OCI-LY1 (cell line): ENCODE measurements at regions not wholly inside any gene's neighbourhood (a gene's known extent, or its start where the extent isn't known, plus 50 kb on each side); places are given as distances from the start of the nearest gene placed in this dataset.

Experiments used
- H2AFZ ChIP-seq: fragments of 200-600 bp; sonication (generic), shearing (Covaris generic); 2 replicates; pipeline ENCODE4 v1.6.0; 2014; ENCODE audit warnings: antibody characterized with exemption, mild to moderate bottlenecking, low read length
- H3F3A ChIP-seq: fragments of 200-600 bp; sonication (generic), shearing (Covaris generic); 2 replicates; pipeline ENCODE4 v1.6.0; 2014; ENCODE audit warnings: mild to moderate bottlenecking, antibody characterized with exemption, low read length, moderate library complexity; ENCODE audit not compliant: insufficient read depth
- H3K27ac ChIP-seq: fragments of 200-600 bp; sonication (generic); 2 replicates; pipeline ENCODE4 v1.5.1; 2014; ENCODE audit warnings: low read length, mixed run types, mild to moderate bottlenecking, low read depth; ENCODE audit not compliant: poor library complexity, severe bottlenecking
- H3K27me3 ChIP-seq: fragments of 200-600 bp; sonication (generic); 2 replicates; pipeline ENCODE4 v1.6.0; 2014; ENCODE audit warnings: antibody characterized with exemption, mild to moderate bottlenecking, low read length, moderate library complexity; ENCODE audit not compliant: insufficient read depth
- H3K36me3 ChIP-seq: fragments of 200-600 bp; sonication (generic); 2 replicates; pipeline ENCODE4 v1.6.1; 2014; ENCODE audit warnings: mild to moderate bottlenecking, antibody characterized with exemption, low read length, moderate library complexity, mixed read lengths; ENCODE audit not compliant: insufficient read depth
- H3K4me1 ChIP-seq: fragments of 200-600 bp; sonication (generic); 2 replicates; pipeline ENCODE4 v1.5.1; 2014; ENCODE audit warnings: mild to moderate bottlenecking, low read length, moderate library complexity; ENCODE audit not compliant: insufficient read depth, severe bottlenecking
- H3K4me2 ChIP-seq: fragments of 200-600 bp; sonication (generic), shearing (Covaris generic); 2 replicates; pipeline ENCODE4 v1.6.1; 2014; ENCODE audit warnings: low read length
- H3K4me3 ChIP-seq: fragments of 200-600 bp; sonication (generic); 2 replicates; pipeline ENCODE4 v1.5.1; 2014; ENCODE audit warnings: low read length, low read depth, mild to moderate bottlenecking, mixed read lengths; ENCODE audit not compliant: poor library complexity, severe bottlenecking
- H3K79me2 ChIP-seq: fragments of 200-600 bp; shearing (Covaris generic); 2 replicates; pipeline ENCODE4 v1.6.1; 2016; ENCODE audit warnings: mixed run types, low read length, mixed read lengths; ENCODE audit not compliant: insufficient read depth
- H3K9ac ChIP-seq: fragments of 200-600 bp; sonication (generic), shearing (Covaris generic); 2 replicates; pipeline ENCODE4 v1.6.1; 2014; ENCODE audit warnings: mild to moderate bottlenecking, low read length, mixed read lengths
- H3K9me2 ChIP-seq: fragments of 200-600 bp; sonication (generic), shearing (Covaris generic); 2 replicates; pipeline ENCODE4 v1.6.1; 2014; ENCODE audit warnings: low read depth, mild to moderate bottlenecking, low read length, mixed read lengths
- H3K9me3 ChIP-seq: fragments of 200-600 bp; shearing (Covaris generic); 2 replicates; pipeline ENCODE4 v1.6.1; 2014; ENCODE audit warnings: low read length, mixed read lengths
- H4K20me1 ChIP-seq: fragments of 200-600 bp; sonication (generic), shearing (Covaris generic); 2 replicates; pipeline ENCODE4 v1.6.0; 2016; ENCODE audit warnings: mild to moderate bottlenecking, low read length; ENCODE audit not compliant: insufficient read depth
- EZH2 ChIP-seq: fragments of 200-600 bp; sonication (generic), shearing (Covaris generic); IDR thresholded peaks from 2 replicates; pipeline ENCODE4 v1.8.0; 2017; ENCODE audit warnings: borderline replicate concordance, mixed run types, mild to moderate bottlenecking, antibody characterized with exemption, low read length, moderate library complexity, mixed read lengths
- TF ChIP-seq, protein P1 (sequence below): fragments of 200-600 bp; sonication (generic), shearing (Covaris generic); IDR thresholded peaks from 2 replicates; pipeline ENCODE4 v1.5.1; 2017; ENCODE audit warnings: mild to moderate bottlenecking, antibody characterized with exemption, low read length, moderate library complexity, mixed read lengths

DNA sequence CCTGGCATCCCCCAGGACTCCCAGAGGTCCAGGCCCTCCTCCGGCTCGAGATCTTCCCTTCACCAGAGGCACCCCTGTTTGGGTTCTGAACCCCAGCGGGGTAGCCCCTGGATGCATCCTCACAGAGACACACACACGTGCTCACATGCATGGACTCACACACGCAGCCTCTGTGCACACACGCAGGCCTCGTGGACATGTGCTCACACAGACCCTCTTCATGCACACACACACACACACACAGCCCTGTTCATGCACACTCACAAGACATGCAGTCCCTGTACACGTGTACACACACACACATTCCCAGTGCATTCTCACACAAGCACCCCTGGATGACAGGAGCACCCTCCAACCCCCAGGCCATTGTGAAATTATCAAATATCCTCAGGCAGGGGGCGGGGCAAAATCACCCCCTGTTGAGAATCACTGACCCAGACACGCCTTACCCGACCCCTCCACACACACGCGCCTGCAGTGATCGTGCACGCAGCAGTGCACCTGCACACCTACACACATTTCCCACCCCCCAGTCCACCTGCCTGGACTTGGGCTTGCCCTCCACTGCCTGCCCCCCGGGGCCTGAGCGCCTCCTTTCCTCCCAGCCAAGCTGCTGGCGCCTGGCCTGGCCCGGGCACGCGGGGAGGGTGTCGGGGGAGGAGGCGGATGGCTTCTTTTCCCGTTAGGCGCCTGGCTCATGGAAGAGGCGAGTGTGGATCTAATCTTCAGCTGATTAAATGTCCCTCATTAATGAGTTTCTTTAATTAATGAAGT is 62.6 kb downstream of the ENGASE start:
- no peaks in the 10 kb centered on the region for H3K36me3 ChIP-seq
- no peaks in the 10 kb centered on the region for H3K9me3 ChIP-seq
- H3K27ac ChIP-seq = no peak overlapping the region
- no peaks in the 10 kb centered on the region for H3K4me1 ChIP-seq
- no peak overlapping the region for H3K4me2 ChIP-seq
- no peak for TF ChIP-seq EZH2
- TF ChIP-seq, protein P1, sequence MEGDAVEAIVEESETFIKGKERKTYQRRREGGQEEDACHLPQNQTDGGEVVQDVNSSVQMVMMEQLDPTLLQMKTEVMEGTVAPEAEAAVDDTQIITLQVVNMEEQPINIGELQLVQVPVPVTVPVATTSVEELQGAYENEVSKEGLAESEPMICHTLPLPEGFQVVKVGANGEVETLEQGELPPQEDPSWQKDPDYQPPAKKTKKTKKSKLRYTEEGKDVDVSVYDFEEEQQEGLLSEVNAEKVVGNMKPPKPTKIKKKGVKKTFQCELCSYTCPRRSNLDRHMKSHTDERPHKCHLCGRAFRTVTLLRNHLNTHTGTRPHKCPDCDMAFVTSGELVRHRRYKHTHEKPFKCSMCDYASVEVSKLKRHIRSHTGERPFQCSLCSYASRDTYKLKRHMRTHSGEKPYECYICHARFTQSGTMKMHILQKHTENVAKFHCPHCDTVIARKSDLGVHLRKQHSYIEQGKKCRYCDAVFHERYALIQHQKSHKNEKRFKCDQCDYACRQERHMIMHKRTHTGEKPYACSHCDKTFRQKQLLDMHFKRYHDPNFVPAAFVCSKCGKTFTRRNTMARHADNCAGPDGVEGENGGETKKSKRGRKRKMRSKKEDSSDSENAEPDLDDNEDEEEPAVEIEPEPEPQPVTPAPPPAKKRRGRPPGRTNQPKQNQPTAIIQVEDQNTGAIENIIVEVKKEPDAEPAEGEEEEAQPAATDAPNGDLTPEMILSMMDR = no peak
- H3K9ac ChIP-seq = no peak overlapping the region
- no peaks in the 10 kb centered on the region for H3K79me2 ChIP-seq
- H3K27me3 ChIP-seq = peaks cover 3% of the 10 kb centered on the region; the same call in 1 of the 2 replicates
- no peaks in the 10 kb centered on the region for H3K9me2 ChIP-seq
- H3F3A ChIP-seq = no peaks in the 10 kb centered on the region
- no peak overlapping the region for H2AFZ ChIP-seq
- no peaks in the 10 kb centered on the region for H4K20me1 ChIP-seq
- H3K4me3 ChIP-seq = no peak overlapping the region

DNA sequence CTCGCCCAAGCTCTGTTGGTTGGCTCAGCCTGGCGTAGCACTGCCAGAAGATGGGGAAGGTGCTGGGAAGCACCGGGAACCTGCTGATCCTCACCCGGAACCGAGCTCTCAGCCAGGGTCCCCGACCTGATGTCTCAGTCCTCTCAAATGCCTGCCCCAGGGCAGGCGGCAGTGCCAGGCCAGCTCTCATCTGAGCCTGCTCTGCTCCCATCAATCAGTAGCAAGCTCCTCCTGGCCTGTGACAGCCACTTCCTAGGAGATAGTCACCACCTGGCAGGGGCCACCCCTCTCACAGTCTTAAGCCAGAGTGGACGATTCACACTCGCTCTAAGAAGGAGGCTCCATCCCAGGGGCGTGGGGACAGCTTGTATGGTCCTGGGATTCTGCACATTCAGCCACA is 62.0 kb downstream of the ENGASE start:
- H3K27me3 ChIP-seq = peaks cover 3% of the 10 kb centered on the region; the same call in 1 of the 2 replicates
- no peak overlapping the region for H3K9ac ChIP-seq

More for the DNA sequence above, 62.0 kb downstream of the ENGASE start:
- Histone ChIP-seq H4K20me1 (no peaks in the 10 kb centered on the region), H3K9me2 (no peaks in the 10 kb centered on the region), H3K9me3 (no peaks in the 10 kb centered on the region), H3K36me3 (no peaks in the 10 kb centered on the region), H3K79me2 (no peaks in the 10 kb centered on the region), H3K4me1 (no peaks in the 10 kb centered on the region), H2AFZ (no peak overlapping the region), H3F3A (no peaks in the 10 kb centered on the region), H3K4me2 (no peak overlapping the region), H3K4me3 (no peak overlapping the region), H3K27ac (no peak overlapping the region)
- TF ChIP-seq, protein P1 = no peak
- TF ChIP-seq EZH2 = no peak
